GM12892 (cell line): ENCODE measurements at regions not wholly inside any gene's neighbourhood (a gene's known extent, or its start where the extent isn't known, plus 50 kb on each side); places are given as distances from the start of the nearest gene placed in this dataset.

ENCODE experiments used
- POLR2A ChIP-seq: IDR thresholded peaks from 2 replicates; pipeline ENCODE4 v1.6.1; 2011; ENCODE audit warnings: low read depth, low read length, control low read depth
- POLR2AphosphoS5 ChIP-seq: IDR thresholded peaks from 2 replicates; pipeline ENCODE4 v1.6.1; 2011; ENCODE audit warnings: low read depth, low read length, control low read depth

DNA sequence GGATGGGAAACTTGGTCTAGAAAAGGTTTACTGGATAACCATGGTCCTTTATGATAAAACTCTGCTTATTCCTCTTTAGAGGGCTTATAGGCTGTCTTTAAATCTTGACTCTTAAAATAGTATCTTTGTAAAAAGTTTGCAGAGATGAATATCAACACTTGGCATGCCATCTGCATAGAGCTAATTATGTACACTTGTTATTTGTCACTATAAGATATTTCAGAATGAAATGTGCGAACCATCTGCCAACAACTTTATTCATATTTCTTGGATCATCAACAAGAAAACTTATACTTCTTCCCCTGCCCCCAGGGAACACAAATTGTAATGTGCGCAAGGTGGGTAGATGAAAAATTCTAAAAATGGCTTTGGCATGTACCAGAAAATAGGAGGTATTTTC lies 653.0 kb upstream of the CHAC2 start:
- TF ChIP-seq POLR2A (no peak), POLR2AphosphoS5 (no peak)
